H54 (cell line): ENCODE measurements at regions not wholly inside any gene's neighbourhood (a gene's known extent, or its start where the extent isn't known, plus 50 kb on each side); places are given as distances from the start of the nearest gene placed in this dataset.

Experiments used
- DNase-seq: peaks from one replicate; pipeline ENCODE4 v3.0.0; 2011; ENCODE audit warnings: low spot score, mixed read lengths; ENCODE audit not compliant: insufficient read length
- FAIRE-seq: peaks from 3 replicates; lab custom pipeline; 2011; peaks lifted over from hg19 to GRCh38; lab: Jason Lieb, UNC
- POLR2A ChIP-seq: IDR thresholded peaks from 2 replicates; pipeline ENCODE4 v1.6.1; 2011; ENCODE audit warnings: low read depth, mild to moderate bottlenecking, low read length

- TF ChIP-seq POLR2A, result no peak
- FAIRE-seq (no peak), DNase-seq (no peak)
Observed at GRCh38 chrX:10054396-10054795, 87.2 kb downstream of the CLDN34 start.

- DNase-seq (no peak), FAIRE-seq (no peak)
- no peak for TF ChIP-seq POLR2A
Observed at GRCh38 chrX:10055430-10055829, 88.3 kb downstream of the CLDN34 start.

GRCh38 chrX:10062352-10062751, 94.4 kb upstream of the CLCN4 start:
- no peak for FAIRE-seq
- DNase-seq, result no peak
- TF ChIP-seq POLR2A, result no peak

DNA sequence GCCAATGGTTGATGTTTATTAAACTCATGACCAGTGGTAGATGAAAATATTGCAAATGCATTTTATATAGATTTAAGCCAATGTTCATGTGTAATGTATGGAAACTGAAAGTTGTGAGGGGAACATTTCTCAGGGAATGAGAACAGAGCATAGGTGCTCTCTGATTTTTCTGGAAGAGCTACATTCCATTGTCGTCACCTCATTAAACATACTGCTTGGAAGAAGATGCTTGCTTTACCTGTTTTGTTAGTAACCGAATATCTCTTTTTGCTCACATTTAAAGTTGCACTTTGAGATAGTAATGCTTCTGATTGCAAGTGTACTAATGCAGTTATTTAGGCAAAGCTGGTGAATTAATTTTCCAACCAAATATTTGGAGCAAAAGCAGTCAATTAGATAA, 93.8 kb upstream of the CLCN4 start:
- FAIRE-seq (no peak), DNase-seq (no peak)
- no peak for TF ChIP-seq POLR2A

DNA sequence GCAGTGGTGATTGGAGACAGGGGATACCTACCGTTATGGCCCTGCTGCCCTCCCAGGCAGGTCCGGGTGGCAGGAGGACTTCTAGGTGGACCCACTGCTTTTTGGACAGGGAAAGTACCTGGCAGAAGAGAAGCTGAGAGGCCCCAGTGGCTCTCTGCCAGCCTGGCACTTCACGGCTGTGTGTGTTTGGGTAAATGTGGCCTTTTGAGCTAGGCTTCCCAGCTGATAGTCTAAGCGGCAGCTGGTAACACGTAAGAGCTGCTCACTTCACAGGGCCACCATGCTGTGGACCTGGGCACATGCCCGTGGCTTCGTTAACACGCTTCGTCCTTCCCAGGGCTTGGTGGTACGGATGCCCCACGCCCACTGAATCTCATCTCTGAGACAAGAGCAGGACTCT, 92.0 kb upstream of the CLCN4 start:
- FAIRE-seq, result no peak
- no peak for TF ChIP-seq POLR2A

DNA sequence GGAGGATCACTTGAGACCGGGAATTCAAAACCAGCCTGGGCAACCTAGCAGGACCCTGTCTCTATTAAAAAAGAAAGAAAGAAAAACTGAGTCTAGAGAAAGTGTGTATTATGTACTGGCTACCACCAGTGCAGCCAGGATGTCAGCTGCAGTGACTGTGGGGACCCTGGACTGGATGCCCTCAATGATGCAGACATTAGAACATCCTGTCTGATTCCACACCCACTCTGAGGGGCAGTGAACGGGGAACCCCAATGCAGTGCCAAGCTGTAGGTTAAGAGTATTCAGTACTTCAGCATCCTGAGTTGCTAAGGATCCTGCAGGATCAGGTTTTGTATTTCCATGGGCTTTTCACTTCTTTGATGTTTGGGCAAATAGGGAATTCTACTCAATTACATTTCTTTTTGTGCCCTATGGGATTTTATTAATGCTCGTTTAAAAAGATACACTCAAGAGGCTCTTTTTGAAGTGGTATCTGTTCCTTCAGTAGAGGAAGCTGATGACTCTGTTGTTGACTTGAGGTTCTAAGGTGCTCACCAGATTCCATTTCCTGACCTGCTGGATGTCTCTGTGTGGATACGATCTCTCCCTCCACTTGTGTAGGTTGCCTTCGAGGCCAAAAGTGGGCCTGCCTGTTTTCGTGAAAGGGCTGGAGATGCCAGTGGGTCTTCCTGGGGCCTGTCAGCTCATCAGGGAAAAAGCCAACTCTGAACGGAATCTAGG, 85.9 kb upstream of the CLCN4 start:
- no peak for TF ChIP-seq POLR2A
- DNase-seq (no peak), FAIRE-seq (no peak)

More for the DNA sequence above, 92.0 kb upstream of the CLCN4 start:
- no peak for DNase-seq

- no peak for FAIRE-seq
- DNase-seq, result no peak
- TF ChIP-seq POLR2A, result no peak
Observed at GRCh38 chrX:10071451-10072144, 85.2 kb upstream of the CLCN4 start.

- FAIRE-seq, result no peak
- TF ChIP-seq POLR2A, result no peak
- DNase-seq, result no peak
Observed at GRCh38 chrX:10072786-10073568, 83.8 kb upstream of the CLCN4 start.

DNA sequence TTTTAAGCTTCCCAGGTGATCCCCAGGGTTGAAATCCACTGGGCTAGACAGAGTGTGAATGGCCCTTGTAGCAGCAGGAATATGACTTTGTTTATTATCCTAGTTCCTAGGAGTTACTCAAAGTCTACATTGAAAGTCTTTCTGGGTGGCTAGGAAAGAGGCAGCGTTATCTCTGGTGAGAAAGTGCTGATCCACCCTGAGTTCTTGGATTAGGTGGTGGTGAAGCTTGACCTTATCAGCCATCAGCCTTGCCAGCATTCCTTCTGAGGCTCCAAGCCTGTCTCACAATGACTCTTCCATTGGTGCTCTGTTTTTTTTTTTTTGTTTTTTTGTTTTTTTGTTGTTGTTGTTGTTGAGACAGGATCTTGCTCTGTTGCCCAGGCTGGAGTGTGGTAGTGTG, 83.1 kb upstream of the CLCN4 start:
- TF ChIP-seq POLR2A, result no peak
- DNase-seq (no peak), FAIRE-seq (no peak)

DNA sequence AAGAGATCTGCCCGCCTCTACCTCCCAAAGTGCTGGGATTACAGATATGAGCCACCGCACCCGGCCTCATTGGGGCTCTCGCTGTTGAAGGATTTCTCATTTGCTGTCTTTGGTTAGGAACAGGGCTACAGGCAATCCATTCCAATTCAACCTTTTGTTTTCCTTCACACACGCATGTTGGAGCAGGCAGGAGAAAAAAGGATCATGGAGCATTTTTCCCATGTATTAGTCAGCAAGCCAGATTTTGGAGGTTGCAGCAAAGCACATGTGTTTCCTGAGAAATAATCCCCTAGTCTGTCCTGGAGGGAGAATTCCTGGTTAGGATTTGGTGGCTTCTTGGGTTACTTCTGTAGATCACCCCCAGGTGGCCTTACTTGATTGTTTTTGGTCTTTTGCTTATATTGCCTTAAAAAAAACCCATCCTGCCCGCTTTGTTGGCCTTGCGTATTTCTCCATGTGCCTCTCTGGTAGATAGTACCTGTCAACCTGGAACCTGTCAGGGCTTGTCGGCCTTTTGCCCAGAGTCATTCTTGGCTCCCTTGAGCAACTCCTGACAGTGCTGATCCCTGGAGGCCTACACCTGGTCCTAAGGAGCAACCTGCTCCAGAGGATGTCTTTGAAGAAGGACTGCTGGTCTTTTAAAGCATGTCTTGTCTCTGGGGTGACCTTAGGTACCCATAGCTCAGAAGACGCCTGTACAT, 82.4 kb upstream of the CLCN4 start:
- FAIRE-seq (no peak), DNase-seq (no peak)
- TF ChIP-seq POLR2A, result no peak

DNA sequence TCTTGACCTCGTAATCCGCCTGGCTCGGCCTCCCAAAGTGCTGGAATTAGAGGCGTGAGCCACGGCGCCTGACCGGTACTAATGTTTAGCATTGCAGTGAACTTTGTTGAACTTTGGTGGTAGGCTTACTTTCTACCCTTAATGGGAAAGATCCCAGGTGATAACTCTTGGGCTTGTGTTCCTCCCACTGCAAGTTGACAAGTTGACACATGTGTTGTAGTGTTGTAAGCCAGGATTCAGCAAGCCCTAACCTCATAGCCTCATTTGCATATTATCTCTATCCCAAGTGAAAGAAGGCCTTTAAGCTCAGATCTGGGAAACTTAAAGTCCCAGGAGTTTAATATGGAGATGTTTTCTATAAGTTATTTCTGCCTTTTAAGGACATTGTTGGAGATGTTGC, 80.0 kb upstream of the CLCN4 start:
- TF ChIP-seq POLR2A, result no peak
- FAIRE-seq (no peak), DNase-seq (no peak)

DNA sequence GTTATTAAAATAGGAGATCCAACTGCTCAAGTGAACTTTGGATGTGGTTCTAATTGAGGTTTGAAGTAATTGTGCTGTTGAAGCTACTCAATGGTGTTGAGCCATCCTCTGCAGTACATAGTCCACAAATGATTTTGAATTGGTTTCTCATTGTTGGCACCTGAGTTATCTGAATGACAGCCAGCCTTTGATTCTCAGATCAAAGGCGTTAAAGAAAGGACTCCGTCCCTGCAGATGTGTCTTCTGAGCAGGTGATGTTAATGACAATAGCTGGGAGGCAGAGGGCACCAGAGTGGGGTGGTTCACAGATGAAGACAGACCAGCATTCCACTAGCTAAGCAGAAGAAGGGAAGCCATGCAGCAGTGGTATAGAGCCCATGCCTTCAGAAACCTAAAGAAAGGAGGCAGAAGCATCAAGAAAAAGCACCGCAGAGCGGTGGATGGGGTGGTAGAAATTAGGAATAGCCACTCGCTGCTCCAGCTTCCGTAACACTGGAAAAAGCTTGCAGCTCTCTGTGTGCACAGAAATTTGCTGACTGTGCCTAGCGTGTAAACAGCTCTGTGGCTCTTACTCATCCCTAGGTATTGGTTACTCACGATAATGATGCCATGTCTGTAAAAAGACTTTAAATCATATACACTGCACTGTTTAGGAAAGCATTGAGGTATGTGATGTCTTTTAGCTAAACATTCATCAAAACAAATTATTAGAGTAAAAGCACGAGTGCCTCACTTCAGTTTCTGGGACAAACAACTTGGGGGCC, 79.2 kb upstream of the CLCN4 start:
- no peak for TF ChIP-seq POLR2A
- DNase-seq (no peak), FAIRE-seq (no peak)

DNA sequence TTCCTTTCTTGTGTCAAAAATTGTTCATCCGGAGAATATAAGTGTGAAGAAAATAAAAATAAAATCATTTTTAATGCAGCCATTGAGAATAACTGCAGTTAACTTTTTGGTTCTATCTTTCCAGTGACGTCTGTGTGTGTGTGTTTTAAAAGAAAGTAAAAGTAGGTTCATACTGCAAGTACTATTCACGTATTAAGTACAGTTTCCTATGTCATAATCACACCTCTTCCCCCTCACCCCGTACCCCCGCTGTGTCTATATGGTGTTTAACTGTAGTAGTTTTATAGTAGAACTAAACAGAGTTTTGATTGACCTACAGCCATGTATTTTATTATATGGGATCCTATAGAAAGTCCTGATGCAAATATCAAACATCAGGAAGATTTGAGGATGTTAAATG, 78.5 kb upstream of the CLCN4 start:
- FAIRE-seq (no peak), DNase-seq (no peak)
- no peak for TF ChIP-seq POLR2A

GRCh38 chrX:10079231-10079630, 77.5 kb upstream of the CLCN4 start:
- TF ChIP-seq POLR2A, result no peak
- FAIRE-seq (no peak), DNase-seq (no peak)
